RCC 7860 (cell line): ENCODE measurements at regions not wholly inside any gene's neighbourhood (a gene's known extent, or its start where the extent isn't known, plus 50 kb on each side); places are given as distances from the start of the nearest gene placed in this dataset.
"Not testable (repeated sequence)": the region's sequence is repeated elsewhere in the genome, so short reads cannot be mapped to it uniquely, and the experiment has no call there.

Source experiments
- DNase-seq: peaks from one replicate; pipeline ENCODE4 v3.0.0-alpha.2; 2015; ENCODE audit warnings: low spot score
- FAIRE-seq: peaks from 2 replicates; lab custom pipeline; 2012; peaks lifted over from hg19 to GRCh38; lab: Jason Lieb, UNC

- DNase-seq (no peak), FAIRE-seq (no peak)
These were observed 462.8 kb upstream of the NFIA start for GRCh38 chr1:60619581-60619980.

- DNase-seq = no peak
- FAIRE-seq = no peak
These were observed 466.7 kb upstream of the NFIA start for GRCh38 chr1:60615666-60616065.

- DNase-seq (no peak), FAIRE-seq (no peak)
These were observed 469.6 kb upstream of the NFIA start for GRCh38 chr1:60612790-60613189.

- FAIRE-seq, DNase-seq: not testable (repeated sequence)
These were observed 475.4 kb upstream of the NFIA start for GRCh38 chr1:60606921-60607320.

- DNase-seq (no peak), FAIRE-seq (no peak)
These were observed 481.8 kb upstream of the NFIA start for GRCh38 chr1:60600532-60600931.

GRCh38 chr1:60599574-60599973 is 482.8 kb upstream of the NFIA start:
- DNase-seq (no peak), FAIRE-seq (no peak)

GRCh38 chr1:60598041-60598910 is 484.1 kb upstream of the NFIA start:
- DNase-seq (no peak), FAIRE-seq (no peak)

GRCh38 chr1:60596791-60597750 is 485.3 kb upstream of the NFIA start:
- no peak for FAIRE-seq
- DNase-seq = no peak

GRCh38 chr1:60591583-60591982 is 490.8 kb upstream of the NFIA start:
- FAIRE-seq = peak; percentile 50
- no peak for DNase-seq

GRCh38 chr1:60589916-60590315 is 492.4 kb upstream of the NFIA start:
- no peak for FAIRE-seq
- DNase-seq = no peak

GRCh38 chr1:60589046-60589748 is 493.2 kb upstream of the NFIA start:
- DNase-seq (no peak), FAIRE-seq (no peak)

GRCh38 chr1:60584371-60584770 is 498.0 kb upstream of the NFIA start:
- FAIRE-seq (no peak), DNase-seq (no peak)

- DNase-seq = no peak
- FAIRE-seq = no peak
These were observed 498.7 kb upstream of the NFIA start for GRCh38 chr1:60583696-60584095.

- no peak for FAIRE-seq
- DNase-seq = no peak
These were observed 500.7 kb upstream of the NFIA start for GRCh38 chr1:60581455-60582220.

GRCh38 chr1:60577029-60577428 is 503.5 kb upstream of the C1orf87 start:
- FAIRE-seq = no peak
- no peak for DNase-seq

- DNase-seq = no peak
- no peak for FAIRE-seq
These were observed 501.9 kb upstream of the C1orf87 start for GRCh38 chr1:60575326-60575977.

- DNase-seq (no peak), FAIRE-seq (no peak)
These were observed 500.3 kb upstream of the C1orf87 start for GRCh38 chr1:60573726-60574409.

GRCh38 chr1:60573121-60573520 is 499.6 kb upstream of the C1orf87 start:
- DNase-seq = no peak
- FAIRE-seq = no peak

GRCh38 chr1:60572378-60572777 is 498.8 kb upstream of the C1orf87 start:
- DNase-seq (no peak), FAIRE-seq (no peak)
